ENCODE measurements at regions not wholly inside any gene's neighbourhood (a gene's known extent, or its start where the extent isn't known, plus 50 kb on each side); places are given as distances from the start of the nearest gene placed in this dataset.

- TF ChIP-seq ZNF274 (IDR thresholded peaks at IDR 0.05; ENCODE audit: low read depth, low read length): no peak
- no peak for TF ChIP-seq SUZ12 (IDR thresholded peaks at IDR 0.05; ENCODE audit: extremely low read depth, insufficient read depth, insufficient read length)
- no peak for TF ChIP-seq YY1 (IDR thresholded peaks at IDR 0.05; ENCODE audit: insufficient read depth, insufficient read length)
These were observed 97.9 kb upstream of the ETV3 start for GRCh38 chr1:157236072-157236471.
